Immature natural killer cell (primary cell): ENCODE measurements at regions not wholly inside any gene's neighbourhood (a gene's known extent, or its start where the extent isn't known, plus 50 kb on each side); places are given as distances from the start of the nearest gene placed in this dataset.

ENCODE experiments used
- DNase-seq, 3 donors: peaks; one replicate each; pipeline ENCODE4 v3.0.0; 2022; ENCODE audit warnings: mixed read lengths in 1 of 3
- H3K27ac Mint-ChIP-seq, 6 donors: one replicate each; pipeline ENCODE4 v1.8.0; 2020; ENCODE audit warnings: mixed read lengths in 6 of 6, mild to moderate bottlenecking in 5 of 6, inconsistent platforms in 4 of 6, moderate library complexity in 3 of 6
- H3K27me3 Mint-ChIP-seq, 3 donors: one replicate each; pipeline ENCODE4 v1.8.0; 2020 to 2021; ENCODE audit warnings: low read depth in 3 of 3, mild to moderate bottlenecking in 3 of 3, mixed read lengths in 3 of 3, moderate library complexity in 3 of 3, inconsistent platforms in 1 of 3
- H3K36me3 Mint-ChIP-seq, 3 donors: one replicate each; pipeline ENCODE4 v1.8.0; 2020; ENCODE audit warnings: mixed read lengths in 3 of 3, inconsistent platforms in 2 of 3, mild to moderate bottlenecking in 2 of 3
- H3K4me1 Mint-ChIP-seq, 2 donors: one replicate each; pipeline ENCODE4 v1.8.0; 2020; ENCODE audit warnings: inconsistent platforms in 2 of 2, mild to moderate bottlenecking in 2 of 2, mixed read lengths in 2 of 2, moderate library complexity in 1 of 2
- H3K4me3 Mint-ChIP-seq, 5 donors: one replicate each; pipeline ENCODE4 v1.8.0; 2020; ENCODE audit warnings: mild to moderate bottlenecking in 5 of 5, mixed read lengths in 5 of 5, inconsistent platforms in 3 of 5, moderate library complexity in 3 of 5
- H3K9me3 Mint-ChIP-seq, 6 donors: one replicate each; pipeline ENCODE4 v1.8.0; 2020; ENCODE audit warnings: mild to moderate bottlenecking in 6 of 6, mixed read lengths in 6 of 6, inconsistent platforms in 4 of 6, moderate library complexity in 3 of 6

- Mint-ChIP-seq H3K4me3 (no peak overlapping the region), H3K27ac (no peak overlapping the region), H3K4me1 (no peaks in the 10 kb centered on the region), H3K9me3 (peaks cover 2 to 24% (median 9%) of the 10 kb centered on the region in 6 donors), H3K36me3 (no peaks in the 10 kb centered on the region), H3K27me3 (no peaks in the 10 kb centered on the region)
- no peak for DNase-seq
These were observed 755.0 kb downstream of the TBL1XR1 start for GRCh38 chr3:176442326-176442725.

GRCh38 chr3:176439729-176440128 is 757.6 kb downstream of the TBL1XR1 start:
- peaks cover 0 to 19% (median 6%) of the 10 kb centered on the region in 6 donors for H3K9me3 Mint-ChIP-seq
- H3K36me3 Mint-ChIP-seq = no peaks in the 10 kb centered on the region
- no peaks in the 10 kb centered on the region for H3K27me3 Mint-ChIP-seq
- H3K4me1 Mint-ChIP-seq = no peaks in the 10 kb centered on the region
- no peak overlapping the region for H3K4me3 Mint-ChIP-seq
- H3K27ac Mint-ChIP-seq = no peak overlapping the region
- DNase-seq = no peak

GRCh38 chr3:176431991-176432390 is 765.3 kb downstream of the TBL1XR1 start:
- peaks cover 0 to 2% (median 0%) of the 10 kb centered on the region in 3 donors for H3K27me3 Mint-ChIP-seq
- no peaks in the 10 kb centered on the region for H3K4me1 Mint-ChIP-seq
- H3K27ac Mint-ChIP-seq = no peak overlapping the region
- DNase-seq = no peak
- no peak overlapping the region for H3K4me3 Mint-ChIP-seq
- H3K36me3 Mint-ChIP-seq = no peaks in the 10 kb centered on the region
- peaks cover 0 to 4% (median 1%) of the 10 kb centered on the region in 6 donors for H3K9me3 Mint-ChIP-seq

DNA sequence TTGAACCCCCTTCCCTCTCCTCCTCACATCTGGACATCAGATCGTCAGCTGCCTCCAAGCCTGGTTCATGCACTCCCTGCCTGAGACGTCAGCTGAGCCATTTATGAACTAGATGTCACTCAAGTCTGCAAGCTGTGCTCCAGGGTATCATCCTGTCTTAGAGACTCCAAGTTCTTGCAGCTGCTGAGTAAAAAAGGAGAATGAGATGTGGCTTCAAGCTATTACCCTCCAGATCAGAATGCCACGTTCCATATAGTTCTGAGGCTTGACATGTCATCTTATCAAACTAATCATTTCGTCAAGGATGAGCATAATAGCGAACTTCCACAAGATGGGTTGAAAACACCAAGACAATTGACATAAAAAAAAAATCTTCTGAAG is 766.3 kb downstream of the TBL1XR1 start:
- no peaks in the 10 kb centered on the region for H3K36me3 Mint-ChIP-seq
- no peaks in the 10 kb centered on the region for H3K4me1 Mint-ChIP-seq
- DNase-seq = no peak
- no peak overlapping the region for H3K27ac Mint-ChIP-seq
- no peak overlapping the region for H3K4me3 Mint-ChIP-seq
- H3K27me3 Mint-ChIP-seq = peaks cover 0 to 2% (median 0%) of the 10 kb centered on the region in 3 donors
- H3K9me3 Mint-ChIP-seq = peaks cover 0 to 5% (median 1%) of the 10 kb centered on the region in 6 donors

DNA sequence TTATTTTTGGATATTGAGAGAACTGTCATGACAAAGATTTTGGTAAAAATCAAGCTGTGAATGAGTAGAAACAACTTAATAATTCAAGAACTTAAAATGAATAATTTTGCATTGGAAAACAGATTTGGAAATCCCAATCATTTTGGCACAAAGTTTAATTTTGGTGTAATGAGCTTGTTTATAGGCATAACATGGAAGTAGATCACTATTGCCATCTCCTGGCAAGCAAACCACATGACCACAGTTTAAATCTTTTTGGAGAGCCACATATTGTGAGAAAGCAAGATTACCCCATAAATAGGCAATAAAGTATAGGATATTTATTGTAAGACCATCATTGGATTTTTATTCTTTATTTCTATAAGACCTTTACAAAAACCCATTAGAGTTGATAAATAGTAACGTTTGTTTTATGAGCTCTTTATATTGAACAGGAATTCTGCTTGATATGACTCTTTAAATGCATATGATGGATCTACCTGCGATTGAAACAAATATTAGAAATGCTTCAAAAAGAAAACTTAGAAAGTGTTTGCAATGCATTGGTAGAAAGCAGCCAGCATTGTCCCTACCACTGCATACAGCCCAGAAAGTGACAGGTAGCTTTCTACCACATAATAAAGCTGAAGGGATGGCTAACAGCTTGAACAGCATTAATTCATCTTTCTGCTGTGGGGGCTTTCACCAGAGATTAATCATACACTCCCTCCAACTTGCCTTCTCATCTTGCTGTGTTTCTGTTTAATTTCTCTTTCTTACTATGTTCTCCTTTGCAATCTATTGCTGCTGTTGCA is 766.8 kb downstream of the TBL1XR1 start:
- DNase-seq = no peak
- H3K27ac Mint-ChIP-seq = no peak overlapping the region
- H3K9me3 Mint-ChIP-seq = peaks cover 0 to 5% (median 1%) of the 10 kb centered on the region in 6 donors
- H3K27me3 Mint-ChIP-seq = peaks cover 0 to 2% (median 0%) of the 10 kb centered on the region in 3 donors
- H3K36me3 Mint-ChIP-seq = no peaks in the 10 kb centered on the region
- H3K4me1 Mint-ChIP-seq = no peaks in the 10 kb centered on the region
- no peak overlapping the region for H3K4me3 Mint-ChIP-seq

DNA sequence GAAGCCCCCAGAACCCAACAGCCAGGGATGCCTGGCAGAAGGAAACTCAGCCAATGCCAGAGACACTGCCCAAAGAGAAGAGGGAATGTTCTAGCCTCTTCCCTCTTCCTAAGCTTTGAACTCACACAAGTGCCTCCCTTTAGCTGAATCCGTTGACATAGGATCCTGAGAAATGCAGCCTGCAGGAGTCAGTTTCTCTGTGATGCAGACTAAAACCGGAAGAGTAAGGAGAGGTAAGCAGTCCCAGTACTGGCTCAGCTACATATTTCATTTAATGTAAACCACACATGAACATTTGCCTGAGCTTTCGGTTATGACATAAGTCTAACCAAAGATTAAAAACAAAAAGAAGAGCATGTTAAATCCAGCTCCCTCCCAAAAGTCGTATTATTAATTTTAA is 768.7 kb downstream of the TBL1XR1 start:
- Mint-ChIP-seq H3K27ac (no peak overlapping the region), H3K4me3 (no peak overlapping the region), H3K27me3 (peaks cover 0 to 2% (median 2%) of the 10 kb centered on the region in 3 donors), H3K36me3 (no peaks in the 10 kb centered on the region), H3K4me1 (no peaks in the 10 kb centered on the region), H3K9me3 (peaks cover 0 to 5% (median 2%) of the 10 kb centered on the region in 6 donors)
- DNase-seq = no peak

- H3K9me3 Mint-ChIP-seq = peaks cover 0 to 10% (median 2%) of the 10 kb centered on the region in 6 donors
- H3K27ac Mint-ChIP-seq = no peak overlapping the region
- H3K27me3 Mint-ChIP-seq = peaks cover 0 to 2% (median 2%) of the 10 kb centered on the region in 3 donors
- DNase-seq = no peak
- no peak overlapping the region for H3K4me3 Mint-ChIP-seq
- no peaks in the 10 kb centered on the region for H3K4me1 Mint-ChIP-seq
- H3K36me3 Mint-ChIP-seq = no peaks in the 10 kb centered on the region
These were observed 770.9 kb downstream of the TBL1XR1 start for GRCh38 chr3:176426371-176426770.

- peaks cover 2 to 49% (median 15%) of the 10 kb centered on the region in 6 donors for H3K9me3 Mint-ChIP-seq
- H3K4me3 Mint-ChIP-seq = no peak overlapping the region
- H3K27ac Mint-ChIP-seq = no peak overlapping the region
- no peaks in the 10 kb centered on the region for H3K36me3 Mint-ChIP-seq
- no peak for DNase-seq
- peaks cover 0 to 1% (median 0%) of the 10 kb centered on the region in 3 donors for H3K27me3 Mint-ChIP-seq
- no peaks in the 10 kb centered on the region for H3K4me1 Mint-ChIP-seq
These were observed 780.4 kb downstream of the TBL1XR1 start for GRCh38 chr3:176416870-176417269.

DNA sequence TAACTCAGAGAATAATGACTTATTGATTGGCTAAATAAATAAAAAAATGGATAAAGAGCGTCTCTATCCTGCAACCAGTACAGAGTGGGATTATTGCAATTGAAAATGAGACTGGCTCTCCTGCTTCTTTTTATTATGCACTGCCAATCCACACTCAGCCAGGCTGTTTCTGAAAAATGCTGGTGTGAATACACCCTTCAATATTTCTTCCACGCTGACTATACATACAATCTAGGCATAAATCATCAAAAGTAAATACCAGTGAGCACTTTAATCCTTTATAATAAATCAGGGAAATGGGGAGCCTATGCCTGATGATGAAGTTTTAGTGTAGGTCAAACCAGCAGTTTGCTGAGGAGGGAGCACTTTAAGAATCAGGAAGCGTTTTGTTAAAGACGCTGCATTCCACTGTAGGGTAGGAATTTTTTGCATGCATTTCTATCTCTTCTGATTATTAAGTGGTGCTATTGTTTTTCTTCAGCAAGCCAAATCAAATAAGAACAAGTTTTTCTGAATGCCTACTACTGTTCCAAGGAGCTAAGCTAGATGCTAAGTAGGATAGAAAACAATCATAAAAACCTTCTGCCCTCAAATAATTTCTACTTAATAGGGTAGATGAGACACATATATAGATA is 781.5 kb downstream of the TBL1XR1 start:
- Mint-ChIP-seq H3K4me1 (no peaks in the 10 kb centered on the region), H3K36me3 (no peaks in the 10 kb centered on the region), H3K27me3 (peaks cover 0 to 1% (median 0%) of the 10 kb centered on the region in 3 donors), H3K4me3 (no peak overlapping the region), H3K9me3 (peaks cover 2 to 49% (median 16%) of the 10 kb centered on the region in 6 donors), H3K27ac (no peak overlapping the region)
- no peak for DNase-seq

DNA sequence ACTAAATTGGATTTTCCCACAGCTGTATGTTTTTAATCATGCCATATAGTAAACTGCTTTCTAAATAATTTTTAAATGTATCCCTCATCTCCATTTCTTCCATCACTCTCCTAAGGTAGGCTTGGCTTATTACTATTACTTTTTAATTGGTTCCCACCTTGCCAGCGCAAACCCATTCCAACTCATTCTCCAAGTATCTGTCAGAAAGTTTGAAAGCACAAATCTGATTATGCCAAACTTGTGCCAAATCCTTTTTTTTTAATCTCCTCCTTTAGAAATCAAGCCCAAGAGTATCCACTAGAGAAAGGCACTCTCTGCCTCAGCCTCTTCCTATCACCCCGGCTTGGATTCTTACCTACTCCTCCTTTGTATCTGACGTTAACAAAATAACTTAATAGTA is 784.5 kb downstream of the TBL1XR1 start:
- H3K4me3 Mint-ChIP-seq = no peak overlapping the region
- no peak for DNase-seq
- no peaks in the 10 kb centered on the region for H3K4me1 Mint-ChIP-seq
- peaks cover 1 to 51% (median 11%) of the 10 kb centered on the region in 6 donors for H3K9me3 Mint-ChIP-seq
- H3K27ac Mint-ChIP-seq = no peak overlapping the region
- H3K27me3 Mint-ChIP-seq = peaks cover 0 to 1% (median 0%) of the 10 kb centered on the region in 3 donors
- H3K36me3 Mint-ChIP-seq = no peaks in the 10 kb centered on the region

GRCh38 chr3:176403531-176403930 is 793.8 kb downstream of the TBL1XR1 start:
- H3K27ac Mint-ChIP-seq = no peak overlapping the region
- no peaks in the 10 kb centered on the region for H3K36me3 Mint-ChIP-seq
- H3K27me3 Mint-ChIP-seq = peaks cover 0 to 3% (median 0%) of the 10 kb centered on the region in 3 donors
- peaks cover 5 to 52% (median 21%) of the 10 kb centered on the region in 6 donors for H3K9me3 Mint-ChIP-seq
- H3K4me3 Mint-ChIP-seq = no peak overlapping the region
- DNase-seq = no peak
- no peaks in the 10 kb centered on the region for H3K4me1 Mint-ChIP-seq

DNA sequence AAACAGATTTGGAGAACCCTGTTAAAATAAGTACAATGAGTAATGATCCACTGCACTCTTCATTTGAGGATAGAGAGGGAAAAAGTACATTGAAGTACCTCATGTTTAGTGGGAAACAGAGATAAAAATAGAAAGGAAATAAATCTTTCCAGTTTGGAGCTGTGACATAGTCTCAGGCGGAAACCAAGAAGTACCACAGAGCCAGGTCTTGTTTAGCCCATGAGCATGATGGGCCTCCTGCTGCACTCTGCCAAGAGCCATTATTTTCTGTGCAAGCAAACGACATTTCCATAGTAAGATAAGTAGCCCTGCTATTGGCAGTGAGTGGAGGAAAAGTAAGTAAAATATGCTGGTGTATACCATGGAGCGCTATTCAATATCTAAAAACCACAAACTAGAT is 796.1 kb downstream of the TBL1XR1 start:
- H3K27ac Mint-ChIP-seq = no peak overlapping the region
- H3K27me3 Mint-ChIP-seq = peaks cover 0 to under 1% (median 0%) of the 10 kb centered on the region in 3 donors
- no peak overlapping the region for H3K4me3 Mint-ChIP-seq
- no peaks in the 10 kb centered on the region for H3K36me3 Mint-ChIP-seq
- H3K9me3 Mint-ChIP-seq = peaks cover 6 to 60% (median 28%) of the 10 kb centered on the region in 6 donors
- DNase-seq = no peak
- H3K4me1 Mint-ChIP-seq = no peaks in the 10 kb centered on the region

DNA sequence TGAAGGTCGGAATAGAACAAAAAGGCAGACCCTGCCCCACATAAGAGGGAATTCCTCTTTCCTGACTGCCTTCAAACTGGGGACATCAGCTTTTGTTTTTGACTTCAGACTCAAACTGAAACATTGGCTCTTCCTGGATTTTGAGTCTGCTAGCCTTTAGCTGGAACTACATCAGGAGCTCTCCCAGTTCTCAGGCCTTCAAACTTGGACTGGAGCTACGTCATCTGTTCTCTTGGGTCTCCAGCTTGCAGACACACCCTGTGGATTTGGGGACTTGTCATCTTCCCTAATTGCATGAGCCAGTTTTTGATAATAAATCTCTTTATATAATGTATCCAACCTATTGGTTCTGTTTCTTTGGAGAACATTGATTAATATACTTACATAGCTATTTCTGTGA is 798.1 kb downstream of the TBL1XR1 start:
- Mint-ChIP-seq H3K4me1 (no peaks in the 10 kb centered on the region), H3K27me3 (no peaks in the 10 kb centered on the region), H3K36me3 (no peaks in the 10 kb centered on the region), H3K27ac (no peak overlapping the region), H3K4me3 (no peak overlapping the region), H3K9me3 (peaks cover 8 to 59% (median 34%) of the 10 kb centered on the region in 6 donors)
- DNase-seq = no peak

DNA sequence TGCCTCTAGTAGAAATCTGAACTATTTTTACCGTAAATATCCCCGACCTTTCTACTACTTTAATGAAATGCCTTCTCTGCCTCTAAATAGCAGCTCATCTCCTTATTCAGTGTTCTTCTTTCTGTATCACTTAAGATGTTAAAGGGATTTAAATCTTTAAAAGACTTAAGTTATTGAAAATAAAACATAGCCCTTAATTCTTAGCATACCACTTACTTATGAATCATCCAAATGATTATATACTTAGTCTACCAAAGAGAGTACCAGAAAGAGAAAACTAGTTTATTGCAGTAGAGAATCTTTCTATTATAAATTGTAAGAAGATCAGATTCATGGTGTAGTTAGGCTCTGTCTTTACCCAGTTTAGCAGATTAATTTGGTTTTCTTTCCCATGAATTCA is 802.0 kb downstream of the TBL1XR1 start:
- Mint-ChIP-seq H3K9me3 (peaks cover 12 to 62% (median 44%) of the 10 kb centered on the region in 6 donors), H3K36me3 (peaks cover 0 to 3% (median 0%) of the 10 kb centered on the region in 3 donors), H3K27me3 (no peaks in the 10 kb centered on the region), H3K4me3 (no peak overlapping the region), H3K4me1 (no peaks in the 10 kb centered on the region), H3K27ac (no peak overlapping the region)
- DNase-seq = no peak
